SKM-1 (cell line): ENCODE measurements at regions not wholly inside any gene's neighbourhood (a gene's known extent, or its start where the extent isn't known, plus 50 kb on each side); places are given as distances from the start of the nearest gene placed in this dataset.
"Not testable (repeated sequence)": the region's sequence is repeated elsewhere in the genome, so short reads cannot be mapped to it uniquely, and the experiment has no call there.

ENCODE experiments used
- DNase-seq: peaks from one replicate; lab custom pipeline; 2025; ENCODE audit not compliant: unreplicated experiment; lab: John Stamatoyannopoulos, UW

DNA sequence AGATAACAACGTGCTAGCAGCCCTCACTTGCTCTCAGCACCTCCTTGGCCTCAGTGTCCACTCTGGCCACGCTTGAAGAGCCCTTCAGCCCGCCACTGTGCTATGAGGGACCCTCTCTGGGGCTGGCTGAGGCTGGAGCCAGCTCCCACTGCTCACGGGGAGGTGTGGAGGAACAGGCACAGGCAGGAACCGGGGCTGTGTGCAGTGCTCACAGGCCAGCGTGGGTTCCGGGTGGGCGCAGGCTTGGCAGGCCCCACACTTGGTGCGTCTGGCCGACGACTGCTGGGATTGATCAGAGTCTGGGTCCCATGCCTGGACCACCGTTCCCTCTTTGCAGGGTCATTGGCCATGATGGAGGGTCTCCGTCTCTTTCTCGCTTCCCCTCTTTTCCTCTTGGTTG lies 194.3 kb upstream of the GRAMD2B start:
- DNase-seq: no peak

DNA sequence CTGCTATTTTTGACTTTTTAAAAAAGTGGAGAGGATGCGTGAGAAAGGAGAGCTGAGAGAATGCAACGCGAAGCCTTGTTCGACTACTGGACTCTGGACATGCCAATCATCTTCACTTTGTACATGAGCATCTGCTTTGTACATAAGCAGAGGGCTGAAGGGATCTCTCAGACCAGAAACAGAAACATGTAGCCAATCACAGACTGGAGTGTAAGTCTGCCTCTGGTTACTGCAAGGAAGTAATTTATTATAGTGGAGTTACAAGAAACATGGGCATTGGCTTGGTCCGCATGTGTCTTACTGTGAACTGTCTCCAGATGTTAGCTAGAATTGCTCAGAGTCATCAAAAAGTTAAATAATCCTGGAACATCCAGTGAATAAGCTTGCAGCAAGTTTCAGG lies 190.0 kb upstream of the GRAMD2B start:
- DNase-seq: no peak

- DNase-seq: peak; percentile 12
These were observed 188.5 kb upstream of the GRAMD2B start for GRCh38 chr5:126234563-126235195.

GRCh38 chr5:126235628-126236027 lies 187.6 kb upstream of the GRAMD2B start:
- no peak for DNase-seq

DNA sequence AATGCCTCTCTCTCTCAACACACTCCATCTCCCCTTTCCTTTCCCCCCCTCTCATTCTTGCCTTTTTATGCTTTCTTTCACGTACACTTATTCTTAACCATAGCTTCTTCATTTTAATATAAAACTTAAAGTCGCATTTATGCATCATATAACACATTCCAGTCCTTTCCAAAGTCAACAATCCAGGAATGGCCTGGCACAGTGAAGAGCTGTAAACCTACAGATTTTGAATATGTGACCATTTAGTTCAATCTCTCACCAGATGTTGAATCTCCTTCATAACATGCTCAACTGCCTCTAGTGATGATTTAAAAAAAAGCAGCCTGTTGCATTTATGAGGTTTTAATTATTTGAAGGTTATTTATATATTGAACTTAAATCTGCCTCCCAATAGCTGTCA lies 186.2 kb upstream of the GRAMD2B start:
- no peak for DNase-seq

DNA sequence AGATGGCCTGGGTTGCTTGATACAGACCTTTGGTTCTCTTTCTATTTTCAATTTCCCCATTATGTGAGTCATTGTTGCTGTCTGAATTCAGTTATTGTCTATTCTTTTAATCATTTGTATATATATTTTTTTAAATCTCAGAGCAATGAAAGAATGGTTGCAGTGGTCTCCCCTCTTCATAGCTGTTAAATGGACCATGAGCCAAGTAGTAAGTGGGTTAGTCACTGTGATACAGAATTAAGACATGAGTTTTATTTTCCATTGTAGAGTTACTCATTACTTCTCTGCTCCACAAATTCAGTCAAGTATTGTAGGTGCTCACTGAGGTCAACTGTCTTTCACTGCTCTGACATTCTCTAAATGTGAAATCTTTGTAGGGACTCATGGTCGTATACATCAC lies 174.6 kb upstream of the GRAMD2B start:
- DNase-seq: no peak

DNA sequence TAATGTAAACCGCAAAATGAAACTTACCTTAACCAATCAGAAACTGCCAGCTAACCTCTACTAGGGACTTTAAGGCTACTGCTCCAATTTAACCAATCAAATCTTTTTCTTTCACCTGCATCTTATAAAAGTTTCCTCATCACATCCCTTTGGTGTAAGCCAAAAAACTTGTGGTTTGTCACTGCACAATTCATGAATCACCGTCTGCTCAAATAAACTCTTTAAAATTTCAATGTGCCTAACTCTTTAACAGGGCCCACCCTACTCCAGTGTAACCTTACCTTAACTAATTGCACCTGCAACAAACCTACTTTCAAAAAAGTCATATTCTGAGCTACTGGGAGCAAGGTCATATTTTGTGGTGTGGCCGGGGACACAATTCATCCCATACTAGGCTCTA lies 172.2 kb upstream of the GRAMD2B start:
- DNase-seq: no peak

- DNase-seq: no peak
These were observed 169.8 kb upstream of the GRAMD2B start for GRCh38 chr5:126253406-126253805.

DNA sequence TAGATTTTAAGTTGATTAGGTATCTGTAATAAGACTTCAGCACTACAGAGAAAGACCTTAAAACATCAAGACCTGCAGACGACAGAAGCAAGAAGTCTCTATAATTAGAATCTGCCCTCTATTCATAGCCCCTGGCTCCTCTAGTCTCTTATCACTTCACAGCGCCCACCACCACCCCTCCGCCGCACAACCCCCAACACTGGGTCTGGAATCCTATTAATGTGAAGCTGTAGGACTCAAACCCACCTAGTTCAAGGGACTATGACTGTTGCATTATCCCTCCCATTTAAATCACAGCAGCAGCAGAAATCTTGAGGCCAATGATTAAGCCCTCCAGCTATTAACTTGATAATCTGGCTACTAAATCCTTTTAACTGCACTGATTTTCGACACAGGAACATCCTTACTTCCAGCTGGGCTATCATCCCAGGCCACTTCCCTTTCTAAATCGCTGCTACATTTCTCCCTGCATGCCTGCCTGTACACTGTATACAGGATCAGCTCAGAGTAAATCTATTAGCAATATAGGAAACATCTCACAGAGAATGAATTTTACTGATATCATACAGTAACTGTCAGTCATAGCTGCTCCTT lies 159.5 kb upstream of the GRAMD2B start:
- DNase-seq: no peak

DNA sequence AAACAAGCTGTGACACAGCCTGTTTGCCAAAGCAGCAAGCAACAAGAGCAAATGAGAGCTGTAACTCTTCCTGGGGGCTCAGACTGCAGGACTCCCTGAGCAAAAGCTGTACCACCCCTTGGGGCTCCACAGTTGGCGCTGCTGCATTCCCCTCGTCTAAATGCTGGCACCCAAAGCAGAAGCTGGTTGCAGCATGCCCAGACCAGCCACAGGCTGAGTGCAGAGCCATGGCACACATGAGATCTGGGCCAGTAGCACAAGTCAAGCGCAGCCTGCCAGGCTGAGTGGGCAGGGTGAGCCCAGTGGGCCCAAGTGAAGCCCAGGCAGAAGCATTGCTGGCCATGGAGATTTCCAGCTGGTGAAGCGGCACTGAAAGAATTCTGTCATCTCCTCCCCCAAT lies 157.3 kb upstream of the GRAMD2B start:
- no peak for DNase-seq

- DNase-seq: no peak
These were observed 155.8 kb upstream of the GRAMD2B start for GRCh38 chr5:126267438-126267837.

GRCh38 chr5:126268697-126269315 lies 154.4 kb upstream of the GRAMD2B start:
- DNase-seq: no peak

- no peak for DNase-seq
These were observed 153.7 kb upstream of the GRAMD2B start for GRCh38 chr5:126269511-126269910.

DNA sequence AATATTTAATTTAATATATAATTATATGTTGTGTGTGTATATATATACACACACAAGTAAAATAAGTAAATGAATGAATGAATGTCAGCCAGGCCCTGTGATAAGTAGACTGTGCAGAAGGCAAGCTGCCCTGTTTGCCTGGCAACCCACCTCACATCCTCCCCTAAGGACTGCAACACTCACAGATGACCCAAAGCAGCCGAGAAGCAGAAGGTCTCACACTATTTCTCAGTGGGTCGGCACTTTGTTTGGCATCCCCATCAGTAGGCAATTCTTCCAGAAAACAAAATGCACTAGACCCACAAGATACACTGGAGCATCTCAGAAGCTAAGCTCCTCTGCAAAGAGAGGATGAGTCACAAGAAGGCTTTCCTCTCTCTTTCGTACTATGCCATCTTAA lies 152.1 kb upstream of the GRAMD2B start:
- no peak for DNase-seq

DNA sequence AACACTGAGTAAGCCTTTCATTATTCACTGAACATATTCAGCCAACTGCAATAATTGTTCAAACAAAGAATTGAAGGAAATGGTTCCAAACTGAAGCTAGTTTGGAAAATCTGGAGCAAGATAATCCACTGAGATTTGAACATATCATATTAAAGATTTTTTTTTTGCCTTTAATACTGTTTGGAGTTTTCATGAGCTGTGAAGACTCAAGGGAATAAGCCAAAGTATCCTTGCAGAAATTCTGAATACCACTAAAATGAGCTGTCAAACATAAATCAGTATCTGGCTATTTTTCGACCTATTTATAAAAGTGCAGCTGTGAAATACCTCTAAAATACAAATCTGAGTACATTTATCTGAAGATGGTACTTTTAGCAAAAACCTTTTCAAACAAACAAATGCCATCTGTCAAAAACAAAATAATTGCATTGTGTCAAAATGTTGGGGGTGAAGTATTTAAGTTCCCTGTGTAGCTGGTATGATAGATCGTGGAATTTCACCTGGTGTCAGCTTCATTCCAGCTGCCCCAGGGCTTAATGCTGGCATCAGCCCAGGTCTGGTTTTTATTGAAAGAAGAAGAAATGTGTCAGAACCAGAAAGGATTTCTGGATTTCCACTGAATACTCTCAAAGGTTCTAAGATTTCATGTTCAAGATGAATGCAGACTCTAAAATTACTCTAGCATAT lies 149.0 kb upstream of the GRAMD2B start:
- no peak for DNase-seq

- DNase-seq: no peak
These were observed 148.5 kb upstream of the GRAMD2B start for GRCh38 chr5:126274763-126275125.

DNA sequence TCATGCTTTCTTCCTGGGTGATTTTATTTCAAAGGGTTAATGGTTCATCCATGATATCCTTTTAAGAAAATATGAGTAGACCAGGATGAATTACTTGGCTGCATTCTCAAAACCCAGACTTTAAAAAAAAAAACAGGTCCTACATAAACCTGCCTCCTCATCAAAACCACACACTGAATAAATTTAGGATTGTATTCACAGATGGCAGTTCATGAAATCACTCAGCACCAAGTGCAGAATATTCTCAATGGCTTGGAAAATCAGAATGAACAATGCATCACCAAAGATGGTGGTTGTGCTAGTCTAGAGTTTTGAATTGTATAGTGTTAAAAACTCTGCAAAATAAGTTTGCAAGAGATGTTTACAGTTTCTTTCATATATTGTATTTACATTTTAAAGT lies 145.4 kb upstream of the GRAMD2B start:
- DNase-seq: no peak

DNA sequence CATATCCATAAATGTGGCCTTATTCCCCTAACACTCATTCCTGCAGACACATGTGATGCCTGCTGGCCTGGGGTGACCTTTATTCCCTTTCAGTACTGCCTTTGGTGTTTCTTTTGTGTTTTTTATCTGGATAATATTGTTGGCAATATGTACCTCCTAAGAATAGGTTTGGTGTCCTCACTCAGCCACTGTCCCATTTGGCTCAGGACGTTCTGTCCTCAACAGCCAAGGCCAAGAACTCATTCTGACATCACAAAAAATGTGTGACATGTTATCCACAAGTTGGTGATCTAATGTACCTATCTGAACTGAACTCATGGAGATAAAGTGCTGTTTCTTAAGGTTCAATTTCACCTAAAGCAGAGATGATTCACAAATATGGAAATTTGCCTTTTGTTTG lies 142.9 kb upstream of the GRAMD2B start:
- no peak for DNase-seq

DNA sequence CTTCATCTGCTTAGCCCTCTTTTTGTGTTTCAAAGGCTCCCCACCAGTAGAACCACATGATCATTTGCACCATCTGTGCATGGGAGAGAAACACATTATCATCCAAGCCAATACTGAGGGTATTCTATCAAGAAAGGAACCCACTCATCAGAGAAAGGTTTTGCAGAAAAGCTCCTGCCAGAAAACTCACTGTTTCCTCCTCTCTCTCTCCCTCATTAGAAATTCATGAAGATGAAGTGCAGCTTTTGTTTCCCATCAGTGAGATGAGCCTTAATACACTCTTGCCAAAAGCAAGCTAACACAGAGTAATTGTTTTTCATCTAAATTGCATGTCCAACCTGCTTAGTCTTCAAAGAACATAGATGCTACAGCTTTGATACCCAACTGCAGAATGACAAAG lies 142.4 kb upstream of the GRAMD2B start:
- no peak for DNase-seq

DNA sequence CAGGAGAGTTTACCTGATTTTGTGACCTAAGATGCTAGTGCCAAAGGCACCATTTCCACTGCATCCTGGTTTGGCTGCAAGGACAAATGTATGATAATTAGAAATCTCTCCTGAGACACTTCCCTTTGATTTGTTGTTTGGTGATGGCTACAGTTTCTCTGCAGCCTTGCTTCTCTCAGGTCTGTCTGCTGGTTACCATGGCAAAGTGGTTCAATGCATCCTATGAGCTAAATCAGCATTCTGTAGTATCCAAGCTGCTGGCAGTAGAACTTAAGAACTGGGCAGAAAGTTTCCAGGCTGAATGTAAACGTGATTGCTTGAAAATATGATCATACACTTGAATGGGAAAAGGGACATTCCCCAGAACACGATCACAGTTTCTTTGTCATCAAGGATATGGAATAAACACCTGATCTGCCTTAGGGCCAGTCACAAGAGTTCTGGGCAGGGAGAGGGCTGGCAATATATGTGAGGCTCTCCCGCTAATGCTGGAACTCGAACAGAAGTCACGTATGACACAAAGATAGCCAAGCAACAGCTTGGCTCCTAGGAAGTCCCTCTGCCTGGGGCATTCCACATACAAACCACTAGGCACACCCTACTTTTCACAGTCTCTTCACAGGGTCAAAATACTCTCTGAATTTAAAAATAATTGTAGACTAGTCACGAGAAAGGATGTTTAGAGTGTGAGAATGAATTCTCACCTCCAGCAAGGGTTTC lies 138.1 kb upstream of the GRAMD2B start:
- DNase-seq: no peak

DNA sequence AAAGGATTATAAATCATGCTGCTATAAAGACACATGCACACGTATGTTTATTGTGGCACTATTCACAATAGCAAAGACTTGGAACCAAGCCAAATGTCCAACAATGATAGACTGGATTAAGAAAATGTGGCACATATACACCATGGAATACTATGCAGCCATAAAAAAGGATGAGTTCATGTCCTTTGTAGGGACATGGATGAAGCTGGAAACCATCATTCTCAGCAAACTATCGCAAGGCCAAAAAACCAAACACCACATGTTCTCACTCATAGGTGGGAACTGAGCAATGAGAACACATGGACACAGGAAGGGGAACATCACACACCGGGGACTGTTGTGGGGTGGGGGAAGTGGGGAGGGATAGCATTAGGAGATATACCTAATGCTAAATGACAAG lies 127.1 kb upstream of the GRAMD2B start:
- not testable (repeated sequence) for DNase-seq

- DNase-seq: no peak
These were observed 122.9 kb upstream of the GRAMD2B start for GRCh38 chr5:126300293-126300692.
